ENCODE measurements at regions not wholly inside any gene's neighbourhood (a gene's known extent, or its start where the extent isn't known, plus 50 kb on each side); places are given as distances from the start of the nearest gene placed in this dataset.

DNA sequence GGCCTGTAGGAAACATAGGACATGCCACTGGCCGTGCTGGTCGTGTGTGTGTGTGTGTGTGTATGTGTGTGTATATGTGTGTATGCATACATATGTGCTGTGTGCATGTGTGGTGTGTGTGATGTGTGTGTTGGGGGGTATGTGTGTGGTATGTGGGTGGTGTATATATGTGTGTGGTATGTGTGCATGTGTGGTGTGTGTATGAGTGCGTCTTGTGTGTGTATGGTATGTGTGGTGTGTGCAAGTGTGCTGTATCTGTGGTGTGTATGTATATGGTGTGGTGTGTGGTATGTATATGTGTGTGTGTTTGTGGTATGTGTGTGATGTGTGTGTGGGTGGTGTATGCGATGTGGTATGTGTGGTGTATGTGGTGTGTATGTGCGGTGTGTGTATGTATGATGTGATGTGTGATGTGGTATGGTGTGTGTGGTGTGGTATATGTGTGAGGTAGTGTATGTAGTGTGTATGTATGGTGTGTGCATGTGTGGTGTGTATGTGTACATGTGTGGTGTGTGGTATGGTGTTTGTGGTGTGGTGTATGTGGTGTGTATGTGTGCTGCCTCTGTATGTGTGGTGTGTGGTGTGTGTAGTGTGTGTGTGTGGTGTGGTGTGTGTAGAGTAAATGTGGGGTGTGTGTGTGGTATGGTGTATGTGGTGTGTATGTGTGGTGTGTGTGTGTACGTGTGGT lies 120.8 kb upstream of the CACHD1 start:
- TF ChIP-seq POLR2AphosphoS5 (IDR thresholded peaks at IDR 0.05; ENCODE audit: low read depth, low read length) (no peak), SIN3A (IDR thresholded peaks at IDR 0.05; ENCODE audit: borderline replicate concordance, insufficient read depth, low read length) (no peak)
